Natural killer cell (primary cell): ENCODE measurements at regions not wholly inside any gene's neighbourhood (a gene's known extent, or its start where the extent isn't known, plus 50 kb on each side); places are given as distances from the start of the nearest gene placed in this dataset.

Experiments used
- ATAC-seq, 3 donors: fragments of 150-1000 bp in 2 of 3; fragments of 200-7000 bp in 1 of 3; cut with Tn5 transposase; 1 replicate in 1 of 3; 2 replicates in 2 of 3; pipeline ENCODE4 v1.10.0; 2021; ENCODE audit warnings: mild to moderate bottlenecking in 2 of 3, moderate library complexity in 2 of 3
- DNase-seq, 2 donors: peaks; one replicate each; pipeline versions ENCODE4 v3.0.0 to v3.0.0-alpha.2; 2013 to 2021; ENCODE audit warnings: mixed read lengths in 1 of 2
- H3K27ac ChIP-seq: one replicate; pipeline ENCODE4 v1.5.1; 2013; ENCODE audit warnings: mild to moderate bottlenecking, low read length
- H3K27me3 ChIP-seq: one replicate; pipeline ENCODE4 v1.6.1; 2013; ENCODE audit warnings: low read length; ENCODE audit not compliant: control insufficient read depth, insufficient read depth
- H3K36me3 ChIP-seq: one replicate; pipeline ENCODE4 v1.6.1; 2013; ENCODE audit warnings: low read length; ENCODE audit not compliant: control insufficient read depth, insufficient read depth
- H3K4me1 ChIP-seq: one replicate; pipeline ENCODE4 v1.6.1; 2013; ENCODE audit warnings: low read length; ENCODE audit not compliant: control insufficient read depth, insufficient read depth
- H3K4me3 ChIP-seq: one replicate; pipeline ENCODE4 v1.5.1; 2013; ENCODE audit warnings: low read length
- H3K9me3 ChIP-seq: one replicate; pipeline ENCODE4 v1.6.1; 2013; ENCODE audit warnings: low read length; ENCODE audit not compliant: control insufficient read depth, insufficient read depth
- H3K27ac Mint-ChIP-seq, 2 donors: one replicate each; pipeline ENCODE4 v1.8.0; 2022; ENCODE audit warnings: mild to moderate bottlenecking in 2 of 2, mixed read lengths in 2 of 2, moderate library complexity in 1 of 2
- H3K27me3 Mint-ChIP-seq, 2 donors: one replicate each; pipeline ENCODE4 v1.8.0; 2022; ENCODE audit warnings: low read depth in 2 of 2, mixed read lengths in 2 of 2
- H3K36me3 Mint-ChIP-seq: one replicate; pipeline ENCODE4 v1.8.0; 2022; ENCODE audit warnings: mixed read lengths
- H3K4me1 Mint-ChIP-seq, 2 donors: one replicate each; pipeline ENCODE4 v1.8.0; 2022; ENCODE audit warnings: mixed read lengths in 2 of 2
- H3K4me3 Mint-ChIP-seq: one replicate; pipeline ENCODE4 v1.8.0; 2022; ENCODE audit warnings: mild to moderate bottlenecking, moderate library complexity, mixed read lengths
- H3K9me3 Mint-ChIP-seq, 2 donors: one replicate each; pipeline ENCODE4 v1.8.0; 2022; ENCODE audit warnings: mixed read lengths in 2 of 2
- CTCF ChIP-seq: fragments of 200-600 bp; IDR thresholded peaks from one replicate; pipeline ENCODE4 v1.8.0; 2022; ENCODE audit warnings: antibody characterized with exemption
- WGBS: methylation state at CpG from one replicate; pipeline ENCODE4 v1.1.7; 2013; ENCODE audit warnings: missing lambda C conversion rate; ENCODE audit not compliant: insufficient coverage; 5-methylcytosine and 5-hydroxymethylcytosine counted together
- intact Hi-C: fragments of 100-400 bp; cut with micrococcal nuclease; formaldehyde crosslinking; loops from one replicate; pipeline ENCODE4 v1.14.2; 2022

DNA sequence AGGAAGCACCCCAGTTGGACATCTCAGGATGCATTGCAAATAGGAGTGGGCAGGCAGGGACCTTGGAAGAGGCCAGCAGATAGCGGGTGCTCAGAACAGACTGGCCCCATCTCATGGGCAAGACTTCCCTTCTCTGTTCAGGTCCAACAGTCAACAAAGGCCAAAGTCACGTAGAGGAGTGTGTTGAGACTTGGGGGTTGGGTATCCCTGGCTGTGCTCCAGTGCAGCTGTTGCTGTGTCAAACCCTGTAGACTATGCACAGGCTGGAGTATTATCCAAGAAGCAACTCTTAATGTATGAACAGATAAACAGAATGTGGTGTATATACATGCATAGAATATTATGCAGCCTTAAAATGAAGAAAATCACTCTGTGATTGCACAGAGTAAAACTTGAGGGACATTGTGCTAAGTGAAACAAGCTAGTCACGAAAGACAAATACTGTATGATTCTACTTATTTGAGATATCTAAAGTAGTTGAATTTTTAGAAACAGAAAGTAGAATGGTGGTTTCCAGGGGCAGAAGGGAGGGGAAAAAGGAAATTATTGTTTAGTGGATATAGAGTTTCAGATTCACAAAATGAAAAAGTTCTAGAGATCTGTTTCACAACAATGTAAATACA lies 192.1 kb upstream of the LCORL start:
- intact Hi-C loops = no loop called here
- H3K4me1 Mint-ChIP-seq = no peaks in the 10 kb centered on the region
- no peaks in the 10 kb centered on the region for H3K36me3 Mint-ChIP-seq
- ATAC-seq = no peak
- no peaks in the 10 kb centered on the region for H3K27me3 ChIP-seq
- TF ChIP-seq CTCF = no peak
- H3K9me3 Mint-ChIP-seq = peaks cover 4 to 5% of the 10 kb centered on the region in 2 donors
- H3K27ac Mint-ChIP-seq = no peak overlapping the region
- H3K27me3 Mint-ChIP-seq = peaks cover 0 to 4% of the 10 kb centered on the region in 2 donors
- no peak overlapping the region for H3K4me3 ChIP-seq
- no peak overlapping the region for H3K4me3 Mint-ChIP-seq
- WGBS = 85% methylated on average over 2 of the region's 3 CpGs
- no peaks in the 10 kb centered on the region for H3K36me3 ChIP-seq
- no peak for DNase-seq
- H3K9me3 ChIP-seq = no peaks in the 10 kb centered on the region
- H3K27ac ChIP-seq = no peak overlapping the region
- no peaks in the 10 kb centered on the region for H3K4me1 ChIP-seq

DNA sequence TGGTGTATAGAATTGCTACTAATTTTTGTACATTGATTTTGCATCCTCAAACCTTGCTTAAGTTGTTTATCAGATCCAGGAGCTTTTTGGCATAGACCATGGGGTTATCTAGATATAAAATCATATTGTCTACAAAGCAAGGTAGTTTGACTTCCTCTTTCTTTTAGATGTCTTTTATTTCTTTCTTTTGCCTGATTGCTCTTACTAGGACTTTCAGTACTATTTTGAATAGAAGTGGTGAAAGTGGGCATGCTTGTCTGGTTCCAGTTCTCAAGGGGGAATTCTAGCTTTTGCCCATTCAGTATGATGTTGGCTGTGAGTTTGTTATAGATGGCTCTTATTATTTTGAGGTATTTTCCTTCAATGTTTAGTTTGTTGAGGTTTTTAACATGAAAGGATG lies 187.9 kb upstream of the LCORL start:
- no peak for TF ChIP-seq CTCF
- no peak overlapping the region for H3K27ac ChIP-seq
- peaks cover 0 to 4% of the 10 kb centered on the region in 2 donors for H3K27me3 Mint-ChIP-seq
- DNase-seq = no peak
- no peak for ATAC-seq
- H3K4me3 ChIP-seq = no peak overlapping the region
- peaks cover 7 to 8% of the 10 kb centered on the region in 2 donors for H3K9me3 Mint-ChIP-seq
- H3K4me1 ChIP-seq = no peaks in the 10 kb centered on the region
- H3K9me3 ChIP-seq = no peaks in the 10 kb centered on the region
- H3K36me3 Mint-ChIP-seq = no peaks in the 10 kb centered on the region
- H3K27ac Mint-ChIP-seq = no peak overlapping the region
- no peaks in the 10 kb centered on the region for H3K27me3 ChIP-seq
- intact Hi-C loops = no loop called here
- no peak overlapping the region for H3K4me3 Mint-ChIP-seq
- no peaks in the 10 kb centered on the region for H3K36me3 ChIP-seq
- no peaks in the 10 kb centered on the region for H3K4me1 Mint-ChIP-seq

DNA sequence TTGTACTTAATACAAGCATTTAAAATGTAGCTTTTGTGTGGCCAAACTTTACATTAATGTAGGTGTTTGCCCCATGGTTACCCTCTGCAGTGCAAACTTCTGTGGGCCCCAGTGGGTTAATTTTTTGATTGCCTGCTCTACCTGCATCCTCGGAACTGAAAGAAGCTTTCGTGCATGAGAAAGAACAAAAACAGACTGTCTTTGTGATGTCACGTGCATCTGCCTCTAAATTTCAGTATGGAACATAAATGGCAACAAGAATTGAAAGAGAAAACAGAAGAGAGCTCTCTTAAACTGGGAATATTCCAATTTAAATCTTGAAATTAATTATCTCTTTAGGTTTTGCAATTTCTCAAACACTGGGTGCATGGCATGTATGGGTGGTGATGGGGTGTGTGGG lies 182.4 kb upstream of the LCORL start:
- Mint-ChIP-seq H3K4me3 (no peak overlapping the region), H3K4me1 (no peaks in the 10 kb centered on the region), H3K27me3 (peaks cover 0 to 3% of the 10 kb centered on the region in 2 donors), H3K36me3 (no peaks in the 10 kb centered on the region), H3K9me3 (peaks cover 3 to 8% of the 10 kb centered on the region in 2 donors), H3K27ac (no peak overlapping the region)
- Histone ChIP-seq H3K27me3 (no peaks in the 10 kb centered on the region), H3K4me1 (no peaks in the 10 kb centered on the region), H3K9me3 (no peaks in the 10 kb centered on the region), H3K27ac (no peak overlapping the region), H3K4me3 (no peak overlapping the region), H3K36me3 (no peaks in the 10 kb centered on the region)
- no peak for TF ChIP-seq CTCF
- ATAC-seq = no peak
- DNase-seq = no peak
- WGBS = 49% methylated on average over 3 of the region's 3 CpGs
- intact Hi-C loops = no loop called here

DNA sequence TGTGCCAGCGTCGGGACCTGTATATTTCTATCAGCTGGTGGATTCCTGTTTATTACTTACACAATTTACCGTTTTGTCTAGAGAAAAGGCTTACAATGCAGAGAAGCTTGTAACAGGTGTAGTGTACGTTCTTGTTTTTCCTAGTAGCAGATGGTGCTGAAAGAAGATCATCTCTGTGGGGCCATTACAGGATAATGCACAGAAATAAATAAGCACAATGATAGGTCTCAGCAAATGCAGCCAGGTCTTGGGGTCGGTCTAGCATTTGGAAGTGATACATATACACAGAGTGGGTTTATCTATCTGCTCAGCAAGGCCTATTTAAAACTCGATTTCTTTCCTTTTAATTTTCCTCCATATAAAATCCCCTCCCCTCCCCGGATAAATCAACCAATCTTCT lies 180.9 kb upstream of the LCORL start:
- no peak overlapping the region for H3K4me3 Mint-ChIP-seq
- H3K4me1 Mint-ChIP-seq = no peaks in the 10 kb centered on the region
- Histone ChIP-seq H3K36me3 (no peaks in the 10 kb centered on the region), H3K9me3 (no peaks in the 10 kb centered on the region), H3K27me3 (no peaks in the 10 kb centered on the region), H3K4me1 (no peaks in the 10 kb centered on the region), H3K27ac (no peak overlapping the region), H3K4me3 (no peak overlapping the region)
- intact Hi-C loops = no loop called here
- no peak overlapping the region for H3K27ac Mint-ChIP-seq
- TF ChIP-seq CTCF = no peak
- peaks cover 0 to 3% of the 10 kb centered on the region in 2 donors for H3K27me3 Mint-ChIP-seq
- no peak for DNase-seq
- ATAC-seq = no peak
- H3K36me3 Mint-ChIP-seq = no peaks in the 10 kb centered on the region
- WGBS = 92% methylated on average over 5 of the region's 7 CpGs
- peaks cover 0 to 8% of the 10 kb centered on the region in 2 donors for H3K9me3 Mint-ChIP-seq
